H1 (cell line): ENCODE measurements at regions not wholly inside any gene's neighbourhood (a gene's known extent, or its start where the extent isn't known, plus 50 kb on each side); places are given as distances from the start of the nearest gene placed in this dataset.

Source experiments
- CTCF ChIA-PET: fragments of 300-600 bp; sonication (Branson Sonifier 250); formaldehyde crosslinking; loops from one replicate; lab custom pipeline; 2021; ENCODE audit not compliant: partially characterized antibody; lab: Charles Lee
- POLR2A ChIA-PET: fragments of 300-600 bp; sonication (Branson Sonifier 250); formaldehyde crosslinking; loops from one replicate; lab custom pipeline; 2021; ENCODE audit warnings: inconsistent platforms; ENCODE audit not compliant: partially characterized antibody; lab: Charles Lee
- DNase-seq, 2 experiments: peaks; one replicate each; pipeline versions ENCODE4 v3.0.0 to v3.0.0-alpha.2; 2010 to 2022; ENCODE audit warnings: low spot score in 2 of 2, low read depth in 1 of 2, mixed read lengths in 1 of 2
- FAIRE-seq: peaks from 2 replicates; lab custom pipeline; 2011; peaks lifted over from hg19 to GRCh38; lab: Jason Lieb, UNC
- H2AFZ ChIP-seq: 2 replicates; pipeline ENCODE4 v1.8.1; 2012; ENCODE audit warnings: low read length, inconsistent platforms
- H2AK5ac ChIP-seq: 2 replicates; pipeline ENCODE4 v1.6.1; 2013; ENCODE audit warnings: low read depth, low read length
- H2BK120ac ChIP-seq: replicated peaks from 2 replicates; pipeline ENCODE3; 2013; ENCODE audit warnings: low read depth, low read length, inconsistent platforms
- H2BK12ac ChIP-seq: 2 replicates; pipeline ENCODE4 v1.6.1; 2013; ENCODE audit warnings: low read depth, low read length
- H2BK15ac ChIP-seq: 2 replicates; pipeline ENCODE4 v1.6.1; 2013; ENCODE audit warnings: low read length
- H2BK20ac ChIP-seq: 2 replicates; pipeline ENCODE4 v1.6.1; 2013; ENCODE audit warnings: low read length
- H2BK5ac ChIP-seq: 2 replicates; pipeline ENCODE4 v1.6.1; 2013; ENCODE audit warnings: low read depth, low read length
- H3K14ac ChIP-seq: 2 replicates; pipeline ENCODE4 v1.6.1; 2013; ENCODE audit warnings: inconsistent platforms; ENCODE audit not compliant: insufficient read length
- H3K18ac ChIP-seq: 2 replicates; pipeline ENCODE4 v1.6.1; 2013; ENCODE audit warnings: low read length; ENCODE audit errors: extremely low read depth
- H3K23ac ChIP-seq: 2 replicates; pipeline ENCODE4 v1.6.1; 2013; ENCODE audit warnings: inconsistent platforms; ENCODE audit not compliant: insufficient read length
- H3K23me2 ChIP-seq: 2 replicates; pipeline ENCODE4 v1.6.1; 2013; ENCODE audit warnings: low read depth, low read length
- H3K27ac ChIP-seq: 2 replicates; pipeline ENCODE4 v1.6.1; 2011; ENCODE audit warnings: low read depth, low read length, inconsistent platforms
- H3K27me3 ChIP-seq, 4 experiments: replicated peaks in 1 of 4; 1 replicate in 1 of 4; 2 replicates in 3 of 4; pipeline versions ENCODE4 v1.6.1 to v1.8.1; 2011 to 2013; ENCODE audit warnings: low read length in 3 of 4, mild to moderate bottlenecking in 3 of 4, inconsistent platforms in 2 of 4, mixed read lengths in 2 of 4, moderate library complexity in 1 of 4; ENCODE audit not compliant: control insufficient read depth in 3 of 4, insufficient read depth in 3 of 4; ENCODE audit errors: extremely low read depth in 1 of 4
- H3K36me3 ChIP-seq, 4 experiments: 2 replicates each; pipeline versions ENCODE4 v1.6.1 to v1.8.1; 2011 to 2013; ENCODE audit warnings: mild to moderate bottlenecking in 4 of 4, low read length in 3 of 4, moderate library complexity in 2 of 4, control low read depth in 1 of 4, inconsistent platforms in 1 of 4; ENCODE audit not compliant: insufficient read depth in 4 of 4, control insufficient read depth in 2 of 4
- H3K4ac ChIP-seq: replicated peaks from 2 replicates; pipeline ENCODE3; 2013; ENCODE audit warnings: low read length, low read depth, mixed read lengths, inconsistent platforms; ENCODE audit not compliant: insufficient read length
- H3K4me1 ChIP-seq, 4 experiments: replicated peaks in 1 of 4; 1 replicate in 1 of 4; 2 replicates in 3 of 4; pipeline versions ENCODE4 v1.6.1 to v1.8.1; 2011 to 2013; ENCODE audit warnings: low read length in 3 of 4, inconsistent platforms in 2 of 4, mixed read lengths in 1 of 4; ENCODE audit not compliant: insufficient read depth in 4 of 4, control insufficient read depth in 3 of 4
- H3K4me2 ChIP-seq, 2 experiments: 2 replicates each; pipeline versions ENCODE4 v1.6.1 to v1.8.1; 2011 to 2013; ENCODE audit warnings: low read depth in 2 of 2, low read length in 2 of 2, control low read depth in 1 of 2, inconsistent platforms in 1 of 2, mild to moderate bottlenecking in 1 of 2; ENCODE audit not compliant: insufficient read depth in 1 of 2
- H3K4me3 ChIP-seq, 4 experiments: fragments of 200-600, 300-600 bp in 1 of 4; sonication (generic), shearing (Covaris generic), sonication (Bioruptor Twin) in 1 of 4; 2 replicates each; pipeline versions ENCODE4 v1.5.1 to v1.8.1; 2011 to 2016; ENCODE audit warnings: low read length in 4 of 4, low read depth in 3 of 4, control low read depth in 2 of 4, inconsistent platforms in 2 of 4, mild to moderate bottlenecking in 2 of 4, mixed read lengths in 1 of 4, moderate library complexity in 1 of 4; ENCODE audit not compliant: insufficient read depth in 2 of 4; ENCODE audit errors: extremely low read depth in 1 of 4
- H3K56ac ChIP-seq: replicated peaks from 2 replicates; pipeline ENCODE3; 2013; ENCODE audit warnings: low read depth, mild to moderate bottlenecking, mixed read lengths, low read length, inconsistent platforms; ENCODE audit not compliant: insufficient read length
- H3K79me1 ChIP-seq: 2 replicates; pipeline ENCODE4 v1.6.1; 2013; ENCODE audit warnings: low read depth, low read length, control low read depth
- H3K79me2 ChIP-seq, 2 experiments: 2 replicates each; pipeline versions ENCODE4 v1.6.1 to v1.8.1; 2012 to 2013; ENCODE audit warnings: low read length in 2 of 2, mild to moderate bottlenecking in 2 of 2, inconsistent platforms in 1 of 2; ENCODE audit not compliant: insufficient read depth in 2 of 2, control insufficient read depth in 1 of 2
- H3K9ac ChIP-seq, 4 experiments: replicated peaks in 1 of 4; 1 replicate in 1 of 4; 2 replicates in 3 of 4; pipeline versions ENCODE4 v1.6.1 to v1.8.1; 2011 to 2013; ENCODE audit warnings: low read depth in 3 of 4, low read length in 3 of 4, control low read depth in 2 of 4, mild to moderate bottlenecking in 2 of 4, moderate library complexity in 2 of 4, inconsistent platforms in 1 of 4; ENCODE audit errors: extremely low read depth in 1 of 4
- H3K9me3 ChIP-seq, 2 experiments: 2 replicates each; pipeline versions ENCODE4 v1.6.1 to v1.8.1; 2012 to 2013; ENCODE audit warnings: mild to moderate bottlenecking in 2 of 2, moderate library complexity in 2 of 2, control low read depth in 1 of 2, inconsistent platforms in 1 of 2, low read depth in 1 of 2, low read length in 1 of 2, mixed read lengths in 1 of 2; ENCODE audit not compliant: insufficient read depth in 2 of 2
- H4K20me1 ChIP-seq, 2 experiments: replicated peaks in 1 of 2; 2 replicates each; pipeline versions ENCODE3 to v1.8.1; 2011 to 2013; ENCODE audit warnings: inconsistent platforms in 2 of 2, low read length in 2 of 2, mild to moderate bottlenecking in 1 of 2; ENCODE audit not compliant: insufficient read depth in 2 of 2, control insufficient read depth in 1 of 2
- H4K5ac ChIP-seq: 2 replicates; pipeline ENCODE4 v1.6.1; 2013; ENCODE audit warnings: low read length, low read depth, mixed read lengths, inconsistent platforms; ENCODE audit not compliant: insufficient read length
- H4K8ac ChIP-seq: 2 replicates; pipeline ENCODE4 v1.8.0; 2013; ENCODE audit warnings: mild to moderate bottlenecking, moderate library complexity, low read length, inconsistent platforms; ENCODE audit not compliant: insufficient read depth; ENCODE audit errors: extremely low read depth
- H4K91ac ChIP-seq: replicated peaks from 2 replicates; pipeline ENCODE3; 2013; ENCODE audit warnings: low read length, mixed read lengths, inconsistent platforms; ENCODE audit not compliant: insufficient read length
- ATF2 ChIP-seq: IDR thresholded peaks from 2 replicates; pipeline ENCODE4 v1.6.1; 2012; ENCODE audit warnings: low read length, inconsistent platforms
- BCL11A ChIP-seq, 2 experiments: IDR thresholded peaks; one replicate each; pipeline ENCODE4 v1.6.1; 2011; ENCODE audit warnings: low read depth in 2 of 2, low read length in 2 of 2, mild to moderate bottlenecking in 2 of 2
- CBX5 ChIP-seq: fragments of 300-800, 300-1000 bp; sonication (generic); IDR thresholded peaks from 2 replicates; pipeline ENCODE4 v1.7.1; 2016; ENCODE audit warnings: antibody characterized with exemption, low read length, low read depth
- CBX8 ChIP-seq: fragments of 300-800, 300-1000 bp; sonication (generic); IDR thresholded peaks from 2 replicates; pipeline ENCODE4 v1.7.1; 2016; ENCODE audit warnings: low read depth, low read length, borderline replicate concordance
- CHD2 ChIP-seq: IDR thresholded peaks from 2 replicates; pipeline ENCODE4 v1.6.1; 2012; ENCODE audit warnings: low read length, improper control_type of control experiment
- NRF1 ChIP-seq: IDR thresholded peaks from 2 replicates; pipeline ENCODE4 v1.6.1; 2011; ENCODE audit warnings: mild to moderate bottlenecking, low read depth, low read length, improper control_type of control experiment
- RAD21 ChIP-seq, 2 experiments: IDR thresholded peaks in 1 of 2; conservative IDR thresholded peaks in 1 of 2; 2 replicates each; pipeline ENCODE4 v1.6.1; 2011; ENCODE audit warnings: low read depth in 2 of 2, low read length in 2 of 2, improper control_type of control experiment in 1 of 2, inconsistent platforms in 1 of 2, mild to moderate bottlenecking in 1 of 2, moderate library complexity in 1 of 2
- RXRA ChIP-seq: IDR thresholded peaks from 2 replicates; pipeline ENCODE4 v1.6.1; 2011; ENCODE audit warnings: low read depth, mild to moderate bottlenecking, low read length, moderate library complexity; ENCODE audit not compliant: insufficient read depth
- SIN3A ChIP-seq, 2 experiments: IDR thresholded peaks in 1 of 2; conservative IDR thresholded peaks in 1 of 2; 2 replicates each; pipeline ENCODE4 v1.6.1; 2011 to 2012; ENCODE audit warnings: low read length in 2 of 2, improper control_type of control experiment in 1 of 2, low read depth in 1 of 2, mild to moderate bottlenecking in 1 of 2
- SP1 ChIP-seq: IDR thresholded peaks from 2 replicates; pipeline ENCODE4 v1.6.1; 2011; ENCODE audit warnings: low read depth, low read length
- TBP ChIP-seq: IDR thresholded peaks from 2 replicates; pipeline ENCODE4 v1.6.1; 2011; ENCODE audit warnings: low read depth, low read length, improper control_type of control experiment
- TEAD4 ChIP-seq: IDR thresholded peaks from 2 replicates; pipeline ENCODE4 v1.6.1; 2012; ENCODE audit warnings: low read depth, low read length, inconsistent platforms, mixed read lengths
- USF2 ChIP-seq: IDR thresholded peaks from 2 replicates; pipeline ENCODE4 v1.6.1; 2011; ENCODE audit warnings: low read length, improper control_type of control experiment

GRCh38 chr4:156173486-156173885 lies 219.8 kb upstream of the CTSO start:
- Histone ChIP-seq H3K9ac (no peak overlapping the region), H3K23ac (no peak overlapping the region), H3K4me2 (no peak overlapping the region), H3K4ac (no peak overlapping the region), H2BK120ac (no peak overlapping the region), H4K8ac (no peak overlapping the region), H3K36me3 (no peaks in the 10 kb centered on the region), H3K27ac (no peak overlapping the region), H2BK5ac (no peak overlapping the region), H2BK15ac (no peak overlapping the region), H2BK20ac (no peak overlapping the region), H4K5ac (no peak overlapping the region), H3K4me3 (no peak overlapping the region), H3K27me3 (no peaks in the 10 kb centered on the region), H4K20me1 (no peaks in the 10 kb centered on the region), H3K4me1 (peaks cover 0 to 3% (median 1%) of the 10 kb centered on the region in 4 experiments; a peak in 3 of 7 replicates), H3K56ac (no peak overlapping the region), H2AK5ac (no peak overlapping the region), H3K9me3 (no peaks in the 10 kb centered on the region), H3K18ac (no peak overlapping the region), H4K91ac (no peak overlapping the region), H3K14ac (no peak overlapping the region), H3K79me2 (no peaks in the 10 kb centered on the region), H2AFZ (no peak overlapping the region), H3K79me1 (no peaks in the 10 kb centered on the region), H2BK12ac (no peak overlapping the region), H3K23me2 (no peaks in the 10 kb centered on the region)
- ChIA-PET POLR2A (no interaction called here), CTCF (interaction anchor here (0.6 to 2.9 kb wide), 2 partner anchors 74 to 503 kb away, joined by 3 to 10 read pairs; no protein-coding TSS in a partner anchor)
- no peak for DNase-seq
- no peak for FAIRE-seq
- TF ChIP-seq SP1 (no peak), RAD21 (IDR thresholded peaks at IDR 0.05 in 1 of 2, conservative IDR thresholded peaks at IDR 0.05 in 1 of 2; ENCODE audit: low read depth in 2 of 2, low read length in 2 of 2) (no peak), NRF1 (no peak), TBP (no peak), TEAD4 (no peak), CBX5 (no peak), ATF2 (no peak), CBX8 (no peak), RXRA (no peak), USF2 (no peak), BCL11A (IDR thresholded peaks at IDR 0.05; ENCODE audit: low read depth in 2 of 2, low read length in 2 of 2) (no peak), SIN3A (conservative IDR thresholded peaks at IDR 0.05 in 1 of 2, IDR thresholded peaks at IDR 0.05 in 1 of 2; ENCODE audit: low read depth in 1 of 2, low read length in 2 of 2) (no peak), CHD2 (no peak)
